Vagina (tissue), 2 donors: ENCODE measurements at regions not wholly inside any gene's neighbourhood (a gene's known extent, or its start where the extent isn't known, plus 50 kb on each side); places are given as distances from the start of the nearest gene placed in this dataset.

Source experiments
- DNase-seq, 2 donors: peaks; one replicate each; pipeline ENCODE4 v3.0.0-alpha.2; 2017; ENCODE audit errors: extremely low spot score in 2 of 2
- H3K27ac ChIP-seq: fragments of 200-600 bp; sonication (generic); one replicate; pipeline ENCODE4 v1.5.1; 2019
- H3K27me3 ChIP-seq: fragments of 200-600 bp; sonication (generic); one replicate; pipeline ENCODE4 v1.5.1; 2019
- H3K36me3 ChIP-seq, 2 donors: fragments of 200-600 bp; sonication (generic); one replicate each; pipeline ENCODE4 v1.5.1; 2017 to 2019
- H3K4me1 ChIP-seq: fragments of 200-600 bp; sonication (generic); one replicate; pipeline ENCODE4 v1.5.1; 2019
- H3K4me3 ChIP-seq, 2 donors: fragments of 200-600 bp; sonication (generic); 1 replicate in 1 of 2; 2 replicates in 1 of 2; pipeline ENCODE4 v1.5.1; 2016 to 2019
- H3K9me3 ChIP-seq: fragments of 200-600 bp; sonication (generic); one replicate; pipeline ENCODE4 v1.5.1; 2019
- CTCF ChIP-seq, 3 experiments: fragments of 450-650 bp in 2 of 3; fragments of 200-600 bp in 1 of 3; sonication (generic) in 1 of 3; IDR thresholded peaks; one replicate each; pipeline ENCODE4 v1.5.1; 2017 to 2019; ENCODE audit warnings: antibody characterized with exemption in 3 of 3, mild to moderate bottlenecking in 2 of 3, moderate library complexity in 2 of 3
- POLR2A ChIP-seq, 2 donors: fragments of 450-650 bp; IDR thresholded peaks; one replicate each; pipeline ENCODE4 v1.6.1; 2017; ENCODE audit warnings: antibody characterized with exemption in 2 of 2, mild to moderate bottlenecking in 2 of 2, moderate library complexity in 2 of 2
- POLR2AphosphoS5 ChIP-seq, 2 donors: sonication (generic); formaldehyde crosslinking; IDR thresholded peaks; one replicate each; pipeline ENCODE4 v1.9.0; 2017; ENCODE audit warnings: antibody characterized with exemption in 2 of 2, mild to moderate bottlenecking in 2 of 2, low read depth in 1 of 2; ENCODE audit not compliant: insufficient read depth in 1 of 2
- intact Hi-C: fragments of 100-400 bp; cut with DNase I; formaldehyde crosslinking; loops from one replicate; pipeline ENCODE4 v1.15.1; 2023

- intact Hi-C loops = no loop called here
- Histone ChIP-seq H3K4me1 (no peaks in the 10 kb centered on the region), H3K27ac (no peak overlapping the region), H3K9me3 (no peaks in the 10 kb centered on the region), H3K36me3 (no peaks in the 10 kb centered on the region), H3K4me3 (no peak overlapping the region), H3K27me3 (no peaks in the 10 kb centered on the region)
- DNase-seq = no peak
- no peak for TF ChIP-seq POLR2A (IDR thresholded peaks at IDR 0.05)
- TF ChIP-seq POLR2AphosphoS5 (IDR thresholded peaks at IDR 0.05; ENCODE audit: insufficient read depth in 1 of 2, low read depth in 1 of 2) = no peak
- TF ChIP-seq CTCF (IDR thresholded peaks at IDR 0.05) = no peak
Observed at GRCh38 chr16:48099455-48099854, 56.3 kb downstream of the ABCC12 start.

GRCh38 chr16:48098472-48098871 is 57.3 kb downstream of the ABCC12 start:
- no peak for DNase-seq
- TF ChIP-seq POLR2AphosphoS5 (IDR thresholded peaks at IDR 0.05; ENCODE audit: insufficient read depth in 1 of 2, low read depth in 1 of 2) = no peak
- no peak for TF ChIP-seq POLR2A (IDR thresholded peaks at IDR 0.05)
- no peak for TF ChIP-seq CTCF (IDR thresholded peaks at IDR 0.05)
- intact Hi-C loops = no loop called here
- Histone ChIP-seq H3K27me3 (no peaks in the 10 kb centered on the region), H3K36me3 (no peaks in the 10 kb centered on the region), H3K27ac (no peak overlapping the region), H3K4me3 (no peak overlapping the region), H3K9me3 (no peaks in the 10 kb centered on the region), H3K4me1 (no peaks in the 10 kb centered on the region)

- Histone ChIP-seq H3K27ac (no peak overlapping the region), H3K4me1 (no peaks in the 10 kb centered on the region), H3K4me3 (no peak overlapping the region), H3K27me3 (no peaks in the 10 kb centered on the region), H3K9me3 (no peaks in the 10 kb centered on the region), H3K36me3 (no peaks in the 10 kb centered on the region)
- DNase-seq = no peak
- intact Hi-C loops = no loop called here
- no peak for TF ChIP-seq POLR2A (IDR thresholded peaks at IDR 0.05)
- no peak for TF ChIP-seq POLR2AphosphoS5 (IDR thresholded peaks at IDR 0.05; ENCODE audit: insufficient read depth in 1 of 2, low read depth in 1 of 2)
- TF ChIP-seq CTCF (IDR thresholded peaks at IDR 0.05) = no peak
Observed at GRCh38 chr16:48091117-48091516, 64.7 kb downstream of the ABCC12 start.

GRCh38 chr16:48089053-48089792 is 66.6 kb downstream of the ABCC12 start:
- DNase-seq = no peak
- Histone ChIP-seq H3K4me3 (no peak overlapping the region), H3K9me3 (no peaks in the 10 kb centered on the region), H3K4me1 (no peaks in the 10 kb centered on the region), H3K36me3 (no peaks in the 10 kb centered on the region), H3K27ac (no peak overlapping the region), H3K27me3 (no peaks in the 10 kb centered on the region)
- no peak for TF ChIP-seq CTCF (IDR thresholded peaks at IDR 0.05)
- no peak for TF ChIP-seq POLR2AphosphoS5 (IDR thresholded peaks at IDR 0.05; ENCODE audit: insufficient read depth in 1 of 2, low read depth in 1 of 2)
- TF ChIP-seq POLR2A (IDR thresholded peaks at IDR 0.05) = no peak
- intact Hi-C loops = no loop called here

- no peak overlapping the region for H3K27ac ChIP-seq
- H3K36me3 ChIP-seq = no peaks in the 10 kb centered on the region
- intact Hi-C loops = no loop called here
- TF ChIP-seq POLR2AphosphoS5 (IDR thresholded peaks at IDR 0.05; ENCODE audit: insufficient read depth in 1 of 2, low read depth in 1 of 2) (no peak), POLR2A (IDR thresholded peaks at IDR 0.05) (no peak), CTCF (IDR thresholded peaks at IDR 0.05) (no peak)
- no peaks in the 10 kb centered on the region for H3K27me3 ChIP-seq
- no peaks in the 10 kb centered on the region for H3K9me3 ChIP-seq
- H3K4me1 ChIP-seq = no peaks in the 10 kb centered on the region
- no peak for DNase-seq
- no peak overlapping the region for H3K4me3 ChIP-seq
Observed at GRCh38 chr16:48087639-48088038, 68.2 kb downstream of the ABCC12 start.
